ENCODE measurements at regions not wholly inside any gene's neighbourhood (a gene's known extent, or its start where the extent isn't known, plus 50 kb on each side); places are given as distances from the start of the nearest gene placed in this dataset.

DNA sequence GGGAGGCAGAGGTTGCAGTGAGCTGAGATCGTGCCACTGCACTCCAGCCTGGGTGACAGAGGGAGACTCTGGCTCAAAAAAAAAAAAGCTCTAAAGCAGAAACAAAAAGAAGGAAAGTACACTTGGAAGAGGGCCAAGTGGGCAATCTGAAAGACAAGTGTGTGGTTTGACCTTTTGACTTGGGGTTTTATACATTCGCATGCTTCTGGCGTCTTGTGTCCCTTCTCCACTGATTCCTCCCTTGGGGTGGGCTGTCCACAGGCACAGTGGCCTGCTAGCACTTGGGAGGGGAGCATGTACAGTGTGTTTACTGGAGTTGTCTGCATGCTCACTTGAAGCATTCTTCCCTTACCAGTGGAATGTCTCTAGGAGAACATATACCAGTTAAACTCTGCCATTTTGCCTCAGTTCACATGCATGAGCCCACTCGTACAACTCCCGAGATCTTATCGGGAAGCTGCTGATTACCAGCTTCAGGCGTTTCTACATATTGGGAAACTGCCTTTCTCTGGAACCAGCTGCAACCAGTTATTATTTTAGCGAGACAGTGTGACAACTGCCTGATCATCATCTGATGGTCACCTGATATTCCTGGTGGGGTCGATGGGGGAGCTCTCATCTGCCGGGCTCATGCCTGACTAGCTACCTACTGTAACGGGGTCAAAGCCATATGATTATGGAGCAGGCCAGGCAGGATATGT lies 113.5 kb upstream of the ZNF678 start:
- whole genome bisulfite sequencing, 4 donors, result 87 to 89% (median 88%) methylated on average over 11 of the region's 11 CpGs
- Histone ChIP-seq H3K4me1 (peaks cover 0 to 11% (median 2%) of the 10 kb centered on the region in 12 donors), H3K9me3 (no peaks in the 10 kb centered on the region), H3K36me3 (no peaks in the 10 kb centered on the region), H3K4me3 (no peak overlapping the region), H3K27me3 (peaks cover 0 to 16% (median 0%) of the 10 kb centered on the region in 9 donors), H3K27ac (no peak overlapping the region)
- DNase-seq, result no peak
- no peak for ATAC-seq
- intact Hi-C loops (cut with DNase I), result loop anchor here in 5 of 10 donors (5.0 to 10.0 kb wide), 5 partner anchors 318 to 905 kb away; partner anchors contain the start of gene STUM (in 1 of the 5)
- TF ChIP-seq, protein P1, sequence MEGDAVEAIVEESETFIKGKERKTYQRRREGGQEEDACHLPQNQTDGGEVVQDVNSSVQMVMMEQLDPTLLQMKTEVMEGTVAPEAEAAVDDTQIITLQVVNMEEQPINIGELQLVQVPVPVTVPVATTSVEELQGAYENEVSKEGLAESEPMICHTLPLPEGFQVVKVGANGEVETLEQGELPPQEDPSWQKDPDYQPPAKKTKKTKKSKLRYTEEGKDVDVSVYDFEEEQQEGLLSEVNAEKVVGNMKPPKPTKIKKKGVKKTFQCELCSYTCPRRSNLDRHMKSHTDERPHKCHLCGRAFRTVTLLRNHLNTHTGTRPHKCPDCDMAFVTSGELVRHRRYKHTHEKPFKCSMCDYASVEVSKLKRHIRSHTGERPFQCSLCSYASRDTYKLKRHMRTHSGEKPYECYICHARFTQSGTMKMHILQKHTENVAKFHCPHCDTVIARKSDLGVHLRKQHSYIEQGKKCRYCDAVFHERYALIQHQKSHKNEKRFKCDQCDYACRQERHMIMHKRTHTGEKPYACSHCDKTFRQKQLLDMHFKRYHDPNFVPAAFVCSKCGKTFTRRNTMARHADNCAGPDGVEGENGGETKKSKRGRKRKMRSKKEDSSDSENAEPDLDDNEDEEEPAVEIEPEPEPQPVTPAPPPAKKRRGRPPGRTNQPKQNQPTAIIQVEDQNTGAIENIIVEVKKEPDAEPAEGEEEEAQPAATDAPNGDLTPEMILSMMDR (IDR thresholded peaks at IDR 0.05), result no peak
- no peak for TF ChIP-seq POLR2A (IDR thresholded peaks at IDR 0.05)

DNA sequence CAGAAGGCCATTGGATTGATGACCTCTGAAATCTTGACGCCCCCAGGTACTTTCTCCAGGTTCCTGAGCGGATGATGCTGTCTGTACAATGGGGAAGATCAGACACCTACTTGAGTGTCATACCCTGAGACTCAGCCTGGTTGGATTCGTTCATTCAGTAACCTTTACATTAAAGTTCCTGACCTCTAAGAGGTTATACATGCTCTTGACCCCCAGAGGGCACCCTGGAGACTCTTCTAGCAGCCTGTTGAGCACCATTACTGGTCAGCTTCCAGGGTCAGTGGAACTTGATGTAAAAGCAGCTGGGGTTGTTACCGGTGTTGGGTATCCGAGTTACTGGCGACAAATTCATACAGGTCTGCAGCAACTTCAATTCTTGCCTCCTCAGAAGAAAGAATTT lies 114.3 kb upstream of the ZNF678 start:
- TF ChIP-seq, protein P1 (IDR thresholded peaks at IDR 0.05), result peak in 11 of 12 donors; percentile 14 to 50 (median 32)
- no peak for TF ChIP-seq POLR2A (IDR thresholded peaks at IDR 0.05)
- no peaks in the 10 kb centered on the region for H3K36me3 ChIP-seq
- peaks cover 0 to 14% (median 0%) of the 10 kb centered on the region in 9 donors for H3K27me3 ChIP-seq
- H3K4me1 ChIP-seq, result peaks cover 0 to 11% (median 2%) of the 10 kb centered on the region in 12 donors
- DNase-seq (no peak), ATAC-seq (peak in 2 of 4 donors; percentile 14 to 24)
- no peak overlapping the region for H3K4me3 ChIP-seq
- intact Hi-C loops (cut with DNase I), result loop anchor here in 5 of 10 donors (5.0 to 10.0 kb wide), 5 partner anchors 317 to 904 kb away; partner anchors contain the start of gene STUM (in 1 of the 5)
- no peaks in the 10 kb centered on the region for H3K9me3 ChIP-seq
- WGBS, 4 donors, result 53 to 64% (median 62%) methylated on average over 6 of the region's 6 CpGs
- H3K27ac ChIP-seq, result no peak overlapping the region

DNA sequence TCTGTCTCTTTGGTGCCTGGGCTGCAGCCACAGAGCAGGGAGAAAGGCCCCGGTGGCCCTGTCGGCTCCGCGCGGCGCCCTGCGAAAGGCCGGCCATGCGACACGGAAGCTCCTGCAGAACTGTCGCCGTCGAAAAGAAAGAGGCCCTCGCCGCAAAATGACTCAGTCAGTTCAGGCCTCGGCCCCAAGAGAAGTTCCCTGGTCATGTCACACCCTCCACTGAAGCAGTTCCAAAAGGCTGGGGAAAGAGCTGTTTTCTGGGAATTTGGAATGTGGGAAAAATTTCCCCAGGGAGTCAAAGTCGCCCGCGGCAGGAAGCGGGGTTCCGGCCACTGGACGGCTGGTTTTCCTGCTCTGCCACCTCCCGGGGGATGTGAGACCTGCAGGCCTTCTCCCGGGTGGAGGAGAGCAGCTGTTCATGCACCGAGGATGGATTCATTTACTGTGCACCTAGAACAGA lies 115.8 kb upstream of the ZNF678 start:
- DNase-seq (peak; percentile 58 to 80 (median 77)), ATAC-seq (peak; percentile 24 to 78 (median 76))
- Histone ChIP-seq H3K36me3 (no peaks in the 10 kb centered on the region), H3K4me3 (peak overlapping the region in 7 of 12 donors; percentile 9 to 48 (median 27)), H3K4me1 (peaks cover 0 to 13% (median 2%) of the 10 kb centered on the region in 12 donors), H3K9me3 (no peaks in the 10 kb centered on the region), H3K27ac (peak overlapping the region in 11 of 12 donors; percentile 11 to 77 (median 54)), H3K27me3 (no peaks in the 10 kb centered on the region)
- intact Hi-C loops (cut with DNase I), result loop anchor here in 5 of 10 donors (5.0 to 10.0 kb wide), 5 partner anchors 315 to 903 kb away; partner anchors contain the start of gene STUM (in 1 of the 5)
- WGBS, 4 donors, result 34 to 71% (median 39%) methylated on average over 12 to 25 of the region's 25 CpGs
- TF ChIP-seq, protein P1 (IDR thresholded peaks at IDR 0.05), result peak; percentile 20 to 85 (median 66)
- TF ChIP-seq POLR2A (IDR thresholded peaks at IDR 0.05), result no peak

DNA sequence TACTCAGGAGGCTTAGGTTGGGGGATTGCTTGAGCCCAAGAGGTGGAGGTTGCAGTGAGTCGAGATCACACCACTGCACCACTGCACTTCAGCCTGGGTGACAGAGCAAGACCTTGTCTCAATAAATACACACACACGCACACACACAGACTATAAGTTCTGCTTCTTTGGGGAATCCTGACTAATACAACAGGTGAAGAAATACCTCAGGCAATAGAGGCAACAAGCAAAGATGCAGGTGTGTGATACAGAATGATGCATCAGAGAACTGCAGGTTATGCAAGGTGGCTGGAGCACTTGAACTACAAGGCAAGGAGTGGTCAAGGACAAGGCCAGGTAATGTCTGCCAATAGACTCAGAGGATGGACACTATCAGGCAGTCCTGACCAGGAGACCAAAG lies 117.6 kb upstream of the ZNF678 start:
- DNase-seq (no peak), ATAC-seq (no peak)
- H3K27ac ChIP-seq, result no peak overlapping the region
- H3K27me3 ChIP-seq, result no peaks in the 10 kb centered on the region
- 90 to 99% (median 97%) methylated on average over 2 of the region's 2 CpGs for WGBS, 4 donors
- intact Hi-C loops (cut with DNase I), result loop anchor here in 5 of 10 donors (5.0 to 10.0 kb wide), 5 partner anchors 313 to 901 kb away; partner anchors contain the start of gene STUM (in 1 of the 5)
- peaks cover 0 to 31% (median 11%) of the 10 kb centered on the region in 12 donors for H3K4me1 ChIP-seq
- H3K9me3 ChIP-seq, result no peaks in the 10 kb centered on the region
- no peak overlapping the region for H3K4me3 ChIP-seq
- H3K36me3 ChIP-seq, result no peaks in the 10 kb centered on the region
- TF ChIP-seq, protein P1 (IDR thresholded peaks at IDR 0.05), result no peak
- TF ChIP-seq POLR2A (IDR thresholded peaks at IDR 0.05), result no peak

All from heart left ventricle (tissue), 16 donors.